ENCODE measurements at regions not wholly inside any gene's neighbourhood (a gene's known extent, or its start where the extent isn't known, plus 50 kb on each side); places are given as distances from the start of the nearest gene placed in this dataset.

- Histone ChIP-seq H3K9me2 (ENCODE audit: insufficient read depth, low read length) (no peaks in the 10 kb centered on the region), H2AFZ (ENCODE audit: low read length) (no peak overlapping the region), H3K79me2 (ENCODE audit: insufficient read depth, low read depth, low read length) (no peaks in the 10 kb centered on the region), H3K4me3 (ENCODE audit: low read depth, low read length, poor library complexity, severe bottlenecking) (no peak overlapping the region), H3K4me2 (ENCODE audit: low read length) (no peak overlapping the region), H3K27ac (ENCODE audit: low read depth, low read length, poor library complexity, severe bottlenecking) (no peak overlapping the region), H4K20me1 (ENCODE audit: insufficient read depth, low read length) (no peaks in the 10 kb centered on the region), H3K36me3 (ENCODE audit: insufficient read depth, low read length) (no peaks in the 10 kb centered on the region), H3K4me1 (ENCODE audit: insufficient read depth, low read length, poor library complexity, severe bottlenecking) (no peaks in the 10 kb centered on the region), H3K9me3 (ENCODE audit: low read length) (no peaks in the 10 kb centered on the region)
- POLR2A ChIA-PET = interaction anchor here (0.6 to 1.0 kb wide), 2 partner anchors 341 to 623 kb away, joined by 3 to 4 read pairs; no protein-coding TSS in a partner anchor
- DNase-seq (ENCODE audit: low spot score) = no peak
- CTCF ChIA-PET (ENCODE audit: unreplicated experiment) = no interaction called here
- TF ChIP-seq CTCF (conservative IDR thresholded peaks at IDR 0.05; ENCODE audit: low read length) (no peak), EZH2phosphoT487 (IDR thresholded peaks at IDR 0.05; ENCODE audit: borderline replicate concordance, low read depth, low read length) (no peak)
- no TSS peak for BruUV-seq (replicated peaks)
- intact Hi-C loops (cut with micrococcal nuclease; ENCODE audit: unreplicated experiment) = no loop called here
These were observed 440.1 kb upstream of the SMIM31 start for GRCh38 chr4:164313853-164314252.

DNA sequence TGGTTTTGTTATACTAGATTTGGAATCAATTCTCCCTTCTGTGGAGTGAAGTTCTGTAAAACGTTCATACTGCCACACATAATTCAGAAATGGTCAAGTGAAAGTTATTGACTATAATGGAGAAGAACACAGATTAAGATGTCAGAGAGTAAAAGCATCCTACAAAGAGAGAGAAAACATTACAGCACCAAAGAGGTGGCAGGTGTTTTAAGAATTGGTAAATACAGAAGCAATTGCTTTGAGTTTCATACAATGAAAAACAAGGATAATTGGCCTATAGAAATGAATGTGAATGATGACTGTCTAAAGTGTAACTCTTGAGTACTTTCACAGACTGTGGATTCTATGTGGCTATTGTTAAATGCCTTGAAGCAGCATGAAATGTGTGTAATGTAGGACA is 435.6 kb upstream of the SMIM31 start:
- Histone ChIP-seq H3K79me2 (ENCODE audit: insufficient read depth, low read depth, low read length) (no peaks in the 10 kb centered on the region), H3K36me3 (ENCODE audit: insufficient read depth, low read length) (no peaks in the 10 kb centered on the region), H4K20me1 (ENCODE audit: insufficient read depth, low read length) (no peaks in the 10 kb centered on the region), H3K9me2 (ENCODE audit: insufficient read depth, low read length) (no peaks in the 10 kb centered on the region), H3K4me2 (ENCODE audit: low read length) (no peak overlapping the region), H3K4me1 (ENCODE audit: insufficient read depth, low read length, poor library complexity, severe bottlenecking) (no peaks in the 10 kb centered on the region), H3K9me3 (ENCODE audit: low read length) (no peaks in the 10 kb centered on the region), H3K4me3 (ENCODE audit: low read depth, low read length, poor library complexity, severe bottlenecking) (no peak overlapping the region), H3K27ac (ENCODE audit: low read depth, low read length, poor library complexity, severe bottlenecking) (no peak overlapping the region), H2AFZ (ENCODE audit: low read length) (no peak overlapping the region)
- ChIA-PET POLR2A (no interaction called here), CTCF (ENCODE audit: unreplicated experiment) (no interaction called here)
- intact Hi-C loops (cut with micrococcal nuclease; ENCODE audit: unreplicated experiment) = no loop called here
- TF ChIP-seq EZH2phosphoT487 (IDR thresholded peaks at IDR 0.05; ENCODE audit: borderline replicate concordance, low read depth, low read length) (no peak), CTCF (conservative IDR thresholded peaks at IDR 0.05; ENCODE audit: low read length) (no peak)
- no peak for DNase-seq (ENCODE audit: low spot score)
- no TSS peak for BruUV-seq (replicated peaks)

- H3K4me2 ChIP-seq (ENCODE audit: low read length) = no peak overlapping the region
- H4K20me1 ChIP-seq (ENCODE audit: insufficient read depth, low read length) = no peaks in the 10 kb centered on the region
- H3K79me2 ChIP-seq (ENCODE audit: insufficient read depth, low read depth, low read length) = no peaks in the 10 kb centered on the region
- no peak for DNase-seq (ENCODE audit: low spot score)
- no TSS peak for BruUV-seq (replicated peaks)
- intact Hi-C loops (cut with micrococcal nuclease; ENCODE audit: unreplicated experiment) = no loop called here
- no peaks in the 10 kb centered on the region for H3K36me3 ChIP-seq (ENCODE audit: insufficient read depth, low read length)
- TF ChIP-seq EZH2phosphoT487 (IDR thresholded peaks at IDR 0.05; ENCODE audit: borderline replicate concordance, low read depth, low read length) = no peak
- TF ChIP-seq CTCF (conservative IDR thresholded peaks at IDR 0.05; ENCODE audit: low read length) = no peak
- H3K9me3 ChIP-seq (ENCODE audit: low read length) = no peaks in the 10 kb centered on the region
- no peaks in the 10 kb centered on the region for H3K4me1 ChIP-seq (ENCODE audit: insufficient read depth, low read length, poor library complexity, severe bottlenecking)
- no peak overlapping the region for H3K27ac ChIP-seq (ENCODE audit: low read depth, low read length, poor library complexity, severe bottlenecking)
- no peaks in the 10 kb centered on the region for H3K9me2 ChIP-seq (ENCODE audit: insufficient read depth, low read length)
- ChIA-PET CTCF (ENCODE audit: unreplicated experiment) (no interaction called here), POLR2A (no interaction called here)
- no peak overlapping the region for H2AFZ ChIP-seq (ENCODE audit: low read length)
- H3K4me3 ChIP-seq (ENCODE audit: low read depth, low read length, poor library complexity, severe bottlenecking) = no peak overlapping the region
These were observed 434.2 kb upstream of the SMIM31 start for GRCh38 chr4:164319688-164320087.

Measured in OCI-LY7 (cell line).